Thymus (tissue), 11 donors: ENCODE measurements at regions not wholly inside any gene's neighbourhood (a gene's known extent, or its start where the extent isn't known, plus 50 kb on each side); places are given as distances from the start of the nearest gene placed in this dataset.

Experiments
- DNase-seq, 9 donors: peaks; one replicate each; pipeline ENCODE4 v3.0.0-alpha.2; 2013; ENCODE audit warnings: low spot score in 9 of 9, low read depth in 6 of 9, missing footprints in 1 of 9
- H3K27ac ChIP-seq, 2 donors: one replicate each; pipeline ENCODE4 v1.5.1; 2013; ENCODE audit warnings: control low read depth in 1 of 2, low read depth in 1 of 2, low read length in 1 of 2, mild to moderate bottlenecking in 1 of 2, moderate library complexity in 1 of 2
- H3K27me3 ChIP-seq, 2 donors: one replicate each; pipeline ENCODE4 v1.5.1; 2013; ENCODE audit warnings: low read length in 1 of 2; ENCODE audit not compliant: control insufficient read depth in 2 of 2, insufficient read depth in 1 of 2
- H3K36me3 ChIP-seq, 2 donors: one replicate each; pipeline ENCODE4 v1.5.1; 2013; ENCODE audit warnings: low read length in 1 of 2, mild to moderate bottlenecking in 1 of 2, moderate library complexity in 1 of 2; ENCODE audit not compliant: control insufficient read depth in 2 of 2, insufficient read depth in 2 of 2
- H3K4me1 ChIP-seq, 2 donors: one replicate each; pipeline ENCODE4 v1.5.1; 2013; ENCODE audit warnings: low read length in 2 of 2; ENCODE audit not compliant: control insufficient read depth in 2 of 2, insufficient read depth in 2 of 2
- H3K4me3 ChIP-seq, 2 donors: one replicate each; pipeline ENCODE4 v1.5.1; 2013; ENCODE audit warnings: low read length in 2 of 2, control low read depth in 1 of 2, mild to moderate bottlenecking in 1 of 2
- H3K9me3 ChIP-seq, 2 donors: one replicate each; pipeline ENCODE4 v1.5.1; 2013; ENCODE audit warnings: low read length in 1 of 2, mild to moderate bottlenecking in 1 of 2; ENCODE audit not compliant: control insufficient read depth in 2 of 2, insufficient read depth in 1 of 2
- WGBS: extraction: QIAGEN DNeasy Blood & Tissue Kit; methylation state at CpG from one replicate; pipeline ENCODE4 v1.1.7; 2013; 5-methylcytosine and 5-hydroxymethylcytosine counted together
- donor health status: healthy.

DNA sequence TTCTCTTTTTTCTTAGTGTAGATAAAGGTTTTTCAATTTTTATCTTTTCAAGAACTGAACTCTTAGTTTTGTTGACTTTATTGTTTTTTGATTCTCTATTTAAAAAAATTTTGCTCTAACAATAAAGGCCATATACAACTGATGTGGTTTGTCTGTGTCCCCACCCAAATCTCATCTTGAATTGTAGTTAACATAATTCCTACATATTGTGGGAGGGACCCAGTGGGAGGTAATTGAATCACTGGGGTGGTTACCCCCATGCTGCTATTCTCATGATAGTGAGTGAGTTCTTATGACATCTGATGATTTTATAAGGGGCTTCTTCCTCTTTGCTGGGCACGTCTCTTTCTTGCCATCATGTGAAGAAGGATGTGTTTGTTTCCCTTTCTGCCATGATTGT, 199.8 kb downstream of the DHX35 start:
- Histone ChIP-seq H3K27ac (no peak overlapping the region), H3K36me3 (no peaks in the 10 kb centered on the region), H3K4me3 (no peak overlapping the region), H3K4me1 (no peaks in the 10 kb centered on the region), H3K9me3 (no peaks in the 10 kb centered on the region), H3K27me3 (no peaks in the 10 kb centered on the region)
- DNase-seq, result no peak
- 35% methylated on average over 1 of the region's 1 CpG for WGBS

DNA sequence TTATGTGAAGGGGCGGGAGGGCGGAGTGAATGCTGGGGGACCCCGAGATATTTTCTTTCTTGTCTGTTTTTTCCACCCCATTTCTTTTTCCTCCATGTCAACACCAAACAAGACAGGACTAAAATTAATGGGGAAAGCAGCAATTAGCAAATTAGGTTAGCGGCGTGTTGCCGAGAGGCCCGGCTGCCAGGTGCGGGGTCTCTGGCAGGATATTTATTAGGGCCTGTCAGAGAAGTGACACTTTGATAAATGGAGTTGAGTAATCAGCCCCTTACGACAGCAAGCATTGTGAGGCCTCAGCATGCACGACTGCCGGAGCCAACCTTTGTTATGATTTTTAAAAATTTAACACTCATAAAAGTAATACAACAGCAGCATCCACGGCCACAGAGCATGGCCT, 193.8 kb downstream of the DHX35 start:
- peaks cover 0 to 3% of the 10 kb centered on the region in 2 donors for H3K27me3 ChIP-seq
- H3K9me3 ChIP-seq, result no peaks in the 10 kb centered on the region
- no peaks in the 10 kb centered on the region for H3K4me1 ChIP-seq
- H3K4me3 ChIP-seq, result no peak overlapping the region
- DNase-seq, result no peak
- H3K27ac ChIP-seq, result no peak overlapping the region
- H3K36me3 ChIP-seq, result no peaks in the 10 kb centered on the region
- 26% methylated on average over 12 of the region's 12 CpGs for WGBS

DNA sequence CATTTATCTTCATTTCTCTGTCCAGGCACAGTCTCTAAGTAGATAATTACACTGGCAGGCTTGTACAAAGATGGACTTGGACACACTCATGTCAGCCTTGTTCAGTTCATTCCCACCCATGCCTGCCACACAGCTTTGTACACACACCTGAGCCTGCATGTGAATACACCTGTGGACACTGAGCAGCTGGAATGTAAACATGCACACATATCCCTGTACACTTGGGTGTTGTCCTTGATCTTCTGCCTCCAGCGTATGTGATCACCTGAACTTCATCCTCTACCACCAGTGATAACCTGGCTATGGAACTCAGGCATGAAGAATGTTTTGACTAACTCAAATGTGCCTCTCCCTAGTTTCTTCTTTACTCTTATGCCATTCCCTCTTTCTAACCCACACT, 190.6 kb downstream of the DHX35 start:
- no peak overlapping the region for H3K4me3 ChIP-seq
- no peaks in the 10 kb centered on the region for H3K4me1 ChIP-seq
- H3K27me3 ChIP-seq, result peaks cover 0 to 3% of the 10 kb centered on the region in 2 donors
- H3K36me3 ChIP-seq, result no peaks in the 10 kb centered on the region
- DNase-seq, result no peak
- WGBS, result 98% methylated on average over 1 of the region's 1 CpG
- H3K27ac ChIP-seq, result no peak overlapping the region
- H3K9me3 ChIP-seq, result no peaks in the 10 kb centered on the region

DNA sequence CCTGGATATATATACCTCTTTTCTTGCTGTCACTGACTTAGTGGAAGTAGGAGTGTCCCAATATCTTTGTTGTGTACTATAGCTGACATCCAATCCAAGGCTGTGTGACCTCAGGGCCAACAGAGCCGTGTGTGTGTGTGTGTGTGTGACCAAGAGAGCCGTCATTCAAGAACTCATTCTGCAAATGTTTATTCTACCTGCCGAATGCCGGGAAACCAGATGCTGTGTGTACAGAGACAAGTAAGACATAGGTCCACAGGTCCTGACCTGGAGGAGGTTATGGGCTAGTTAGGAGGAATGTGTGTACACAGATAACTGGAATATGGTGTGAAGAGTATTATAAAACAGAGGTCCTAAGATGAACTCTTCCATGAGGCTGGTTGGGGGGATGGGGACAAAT, 190.0 kb downstream of the DHX35 start:
- Histone ChIP-seq H3K36me3 (no peaks in the 10 kb centered on the region), H3K4me3 (no peak overlapping the region), H3K27me3 (peaks cover 0 to 3% of the 10 kb centered on the region in 2 donors), H3K4me1 (no peaks in the 10 kb centered on the region), H3K27ac (no peak overlapping the region), H3K9me3 (no peaks in the 10 kb centered on the region)
- WGBS, result 92% methylated on average over 4 of the region's 4 CpGs
- DNase-seq, result no peak

DNA sequence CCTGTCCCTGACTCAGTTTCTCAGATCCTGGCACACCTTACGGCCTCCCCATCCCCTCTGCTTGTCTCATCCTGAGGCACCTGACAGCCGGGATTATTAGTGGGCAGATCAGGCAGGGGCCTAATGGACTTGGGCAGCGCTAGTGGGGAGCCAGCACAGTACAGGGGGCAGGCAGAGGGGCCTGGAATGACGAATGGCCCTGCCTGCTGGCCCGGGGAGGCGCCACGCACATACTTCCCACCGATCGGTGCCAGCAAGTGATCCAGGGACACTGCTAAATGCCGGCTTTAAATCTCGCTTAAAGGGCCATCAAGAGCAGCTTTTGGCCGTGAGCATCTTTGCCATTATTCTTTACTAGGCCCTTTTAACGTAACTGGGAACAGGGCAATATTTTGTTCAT, 188.4 kb downstream of the DHX35 start:
- Histone ChIP-seq H3K36me3 (no peaks in the 10 kb centered on the region), H3K9me3 (no peaks in the 10 kb centered on the region), H3K27ac (no peak overlapping the region), H3K27me3 (no peaks in the 10 kb centered on the region), H3K4me3 (no peak overlapping the region), H3K4me1 (no peaks in the 10 kb centered on the region)
- WGBS, result 95% methylated on average over 13 of the region's 13 CpGs
- DNase-seq, result no peak

DNA sequence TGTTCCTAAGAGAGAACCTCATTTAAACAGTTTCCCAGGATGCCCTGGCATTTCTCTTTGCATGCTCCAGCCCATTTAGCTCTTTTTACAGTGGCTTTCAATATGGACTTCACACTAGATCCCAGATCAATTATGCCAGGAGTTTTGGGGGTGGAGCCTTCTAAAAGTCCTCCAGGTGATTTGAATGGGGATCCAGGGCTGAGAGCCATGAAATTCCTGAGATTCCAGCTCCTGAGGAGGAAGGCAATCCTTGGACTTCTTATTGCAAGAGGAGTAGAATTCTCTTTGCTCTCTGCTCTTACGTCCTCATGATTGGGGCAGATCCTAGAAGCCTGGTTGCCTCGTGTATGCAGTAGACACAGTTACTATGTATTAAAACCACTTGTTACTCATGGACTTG, 184.2 kb downstream of the DHX35 start:
- Histone ChIP-seq H3K27me3 (no peaks in the 10 kb centered on the region), H3K9me3 (no peaks in the 10 kb centered on the region), H3K27ac (no peak overlapping the region), H3K4me3 (no peak overlapping the region), H3K36me3 (no peaks in the 10 kb centered on the region), H3K4me1 (no peaks in the 10 kb centered on the region)
- 89% methylated on average over 2 of the region's 2 CpGs for WGBS
- DNase-seq, result no peak

DNA sequence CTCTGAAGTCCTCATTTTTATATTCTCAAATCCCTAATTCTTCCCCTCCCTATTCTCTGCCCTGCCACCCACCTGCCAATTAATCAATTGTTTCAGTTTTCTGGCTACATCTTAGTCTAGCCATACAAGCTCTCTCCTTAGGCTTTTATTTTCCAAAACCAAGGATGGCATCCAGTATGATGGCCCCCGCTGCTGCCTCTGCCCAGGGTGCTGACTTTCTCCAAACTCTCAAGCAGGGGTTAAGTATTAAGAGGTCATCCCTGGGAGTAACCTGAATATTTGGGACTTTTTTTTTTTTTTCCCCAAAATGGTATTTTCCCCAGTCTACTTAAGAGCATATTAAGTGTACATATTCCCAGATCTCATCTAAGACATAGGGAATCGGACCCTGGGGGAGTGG, 183.8 kb downstream of the DHX35 start:
- no peaks in the 10 kb centered on the region for H3K36me3 ChIP-seq
- H3K9me3 ChIP-seq, result no peaks in the 10 kb centered on the region
- no peaks in the 10 kb centered on the region for H3K4me1 ChIP-seq
- no peaks in the 10 kb centered on the region for H3K27me3 ChIP-seq
- DNase-seq, result no peak
- 91% methylated on average over 2 of the region's 2 CpGs for WGBS
- H3K27ac ChIP-seq, result no peak overlapping the region
- no peak overlapping the region for H3K4me3 ChIP-seq

DNA sequence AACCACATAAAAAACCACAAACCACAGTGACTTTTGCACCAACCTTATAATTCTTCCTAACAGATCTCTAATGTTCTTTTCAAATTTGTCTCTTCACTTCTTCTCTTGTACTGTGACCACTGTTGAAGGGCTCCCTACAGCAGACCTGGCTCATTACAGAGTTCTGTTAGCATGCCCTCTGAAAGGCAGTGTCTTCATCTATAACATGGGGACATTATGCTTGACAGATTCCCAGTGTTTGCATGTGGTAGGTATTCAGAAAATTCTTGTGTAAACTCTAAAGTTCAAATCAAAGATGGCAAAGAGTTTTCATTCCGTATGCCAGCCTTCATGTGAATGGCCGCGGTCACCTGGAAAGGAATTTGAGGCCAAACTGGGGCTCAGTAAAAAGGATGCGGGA, 182.6 kb downstream of the DHX35 start:
- no peak overlapping the region for H3K4me3 ChIP-seq
- H3K9me3 ChIP-seq, result no peaks in the 10 kb centered on the region
- no peak for DNase-seq
- H3K27ac ChIP-seq, result no peak overlapping the region
- no peaks in the 10 kb centered on the region for H3K36me3 ChIP-seq
- no peaks in the 10 kb centered on the region for H3K27me3 ChIP-seq
- no peaks in the 10 kb centered on the region for H3K4me1 ChIP-seq
- WGBS, result 96% methylated on average over 4 of the region's 4 CpGs

DNA sequence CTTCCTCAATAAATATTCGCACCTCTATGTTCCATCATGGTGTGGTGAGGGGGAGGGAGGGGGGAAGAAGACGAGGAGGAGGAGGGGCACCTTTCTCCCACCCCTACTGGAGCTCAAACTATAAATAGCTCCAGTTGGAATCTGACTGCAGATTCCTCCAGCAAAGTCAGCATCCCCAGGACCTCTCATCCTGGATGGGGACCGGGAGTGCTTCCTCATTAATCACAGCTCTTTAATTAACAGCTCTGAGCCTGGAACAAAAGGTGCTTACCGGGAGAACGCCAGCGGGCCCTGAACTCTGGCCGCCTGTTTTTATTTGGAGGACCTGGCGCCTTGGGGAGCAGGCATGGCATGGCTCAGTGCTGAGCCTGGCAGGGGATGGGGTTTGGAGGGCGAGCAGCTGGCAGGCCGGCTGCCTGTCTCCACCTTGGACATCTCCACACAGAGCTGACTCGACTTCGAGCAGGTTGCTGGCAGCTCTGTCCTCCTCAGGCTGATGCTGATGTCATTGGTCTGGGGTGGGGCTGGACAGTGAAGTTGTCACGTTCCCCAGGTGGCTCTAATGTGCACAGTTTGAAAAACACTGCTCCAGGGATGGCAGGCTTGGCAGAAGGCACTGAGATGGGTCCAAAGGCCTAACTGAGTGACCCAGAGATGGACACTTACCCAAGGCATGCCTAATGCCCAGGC, 180.4 kb downstream of the DHX35 start:
- no peaks in the 10 kb centered on the region for H3K27me3 ChIP-seq
- H3K27ac ChIP-seq, result no peak overlapping the region
- H3K4me3 ChIP-seq, result no peak overlapping the region
- WGBS, result 86% methylated on average over 13 of the region's 13 CpGs
- no peaks in the 10 kb centered on the region for H3K9me3 ChIP-seq
- H3K36me3 ChIP-seq, result no peaks in the 10 kb centered on the region
- DNase-seq, result no peak
- no peaks in the 10 kb centered on the region for H3K4me1 ChIP-seq

DNA sequence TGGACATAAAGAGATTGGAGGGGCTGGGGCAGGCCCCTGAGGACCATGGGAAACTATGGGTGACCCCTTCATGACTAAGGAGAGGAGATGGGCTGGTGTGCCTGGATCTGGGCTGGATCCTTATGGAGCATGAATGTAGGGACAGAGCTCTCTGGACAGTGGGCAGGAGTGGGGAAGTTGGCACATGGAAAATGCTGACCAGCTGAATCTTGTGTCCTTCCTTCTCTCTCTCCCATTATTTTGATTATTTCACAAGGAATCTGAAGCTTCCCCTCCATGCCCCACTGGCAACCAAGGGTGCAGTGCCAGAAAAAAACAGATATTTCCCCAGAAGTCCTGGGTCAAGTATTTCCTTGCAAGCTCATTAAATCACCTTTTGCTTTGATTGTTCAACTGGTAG, 175.2 kb downstream of the DHX35 start:
- Histone ChIP-seq H3K27me3 (no peaks in the 10 kb centered on the region), H3K9me3 (no peaks in the 10 kb centered on the region), H3K36me3 (no peaks in the 10 kb centered on the region), H3K4me1 (no peaks in the 10 kb centered on the region), H3K27ac (no peak overlapping the region), H3K4me3 (no peak overlapping the region)
- DNase-seq, result no peak
